K562 (cell line): ENCODE measurements at regions not wholly inside any gene's neighbourhood (a gene's known extent, or its start where the extent isn't known, plus 50 kb on each side); places are given as distances from the start of the nearest gene placed in this dataset.

Experiments used
- CBFA2T2 ChIP-seq: fragments of 450-650 bp; conservative IDR thresholded peaks from 2 replicates; pipeline ENCODE4 v1.6.1; 2017; ENCODE audit warnings: mild to moderate bottlenecking
- MBD2 ChIP-seq: sonication (generic); IDR thresholded peaks from 2 replicates; pipeline ENCODE4 v1.6.1; 2016; ENCODE audit warnings: low read depth, borderline replicate concordance
- ZFX ChIP-seq: sonication (generic); formaldehyde crosslinking; IDR thresholded peaks from 2 replicates; pipeline ENCODE4 v1.8.0; 2022; ENCODE audit warnings: mild to moderate bottlenecking, missing genetic modification reagents, moderate library complexity

DNA sequence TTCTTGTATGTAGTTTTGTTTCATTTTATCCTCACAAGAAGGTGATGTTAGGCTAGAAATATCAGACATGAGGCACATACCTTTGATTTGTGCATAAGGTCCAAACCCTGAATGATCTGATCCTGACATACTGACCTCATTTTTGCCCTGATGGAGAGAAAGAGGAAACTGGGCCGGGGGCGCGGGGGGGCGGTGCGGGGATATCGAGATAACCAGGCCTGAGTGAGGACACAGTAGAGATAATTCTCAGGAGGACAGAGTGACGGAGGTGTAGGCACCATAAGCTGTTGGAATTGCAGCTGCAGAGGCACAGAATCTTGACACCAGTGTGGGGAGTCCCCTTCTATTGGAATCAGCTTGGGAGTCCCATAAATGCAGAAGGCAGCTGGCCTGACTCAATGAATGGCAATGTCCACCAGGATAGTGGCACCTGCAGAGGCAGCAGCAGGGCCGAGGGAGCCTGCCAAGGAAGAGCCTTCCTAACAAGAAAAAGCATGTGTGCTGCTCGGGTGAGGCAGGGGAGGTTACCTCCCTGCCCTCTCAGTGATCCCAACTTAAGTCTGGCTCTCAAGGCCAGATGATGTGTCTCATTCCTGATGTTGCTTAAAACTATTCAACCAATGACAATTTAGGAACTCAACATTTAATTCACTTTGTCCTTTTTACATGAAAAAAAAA lies 234.3 kb upstream of the MSX2 start:
- TF ChIP-seq ZFX (CRISPR knock-in tag) (no peak), CBFA2T2 (no peak), MBD2 (no peak)
